Psoas muscle (tissue), 7 donors: ENCODE measurements at regions not wholly inside any gene's neighbourhood (a gene's known extent, or its start where the extent isn't known, plus 50 kb on each side); places are given as distances from the start of the nearest gene placed in this dataset.
A peak's percentile ranks its signal among the peaks of the same experiment; 100 is the strongest.

Experiments used
- ATAC-seq, 4 donors: fragments of 200-7000 bp; cut with Tn5 transposase; one replicate each; pipeline ENCODE4 v1.9.1; 2020; ENCODE audit warnings: moderate library complexity in 3 of 4, mild to moderate bottlenecking in 2 of 4
- DNase-seq, 2 donors: peaks; one replicate each; pipeline ENCODE4 v3.0.0-alpha.2; 2020
- H3K27ac ChIP-seq: fragments of 200-600 bp; one replicate; pipeline ENCODE4 v1.8.0; 2022
- H3K27me3 ChIP-seq, 3 donors: fragments of 200-600 bp in 1 of 3; one replicate each; pipeline versions ENCODE4 v1.6.1 to v1.8.0; 2013 to 2022; ENCODE audit warnings: low read length in 2 of 3, mild to moderate bottlenecking in 2 of 3, moderate library complexity in 1 of 3; ENCODE audit not compliant: insufficient read depth in 3 of 3
- H3K36me3 ChIP-seq, 2 donors: fragments of 200-600 bp in 1 of 2; one replicate each; pipeline versions ENCODE4 v1.6.1 to v1.8.0; 2013 to 2022; ENCODE audit warnings: low read depth in 1 of 2, mild to moderate bottlenecking in 1 of 2, moderate library complexity in 1 of 2; ENCODE audit not compliant: insufficient read depth in 1 of 2
- H3K4me1 ChIP-seq: fragments of 200-600 bp; one replicate; pipeline ENCODE4 v1.8.0; 2022
- H3K4me3 ChIP-seq: fragments of 200-600 bp; one replicate; pipeline ENCODE4 v1.8.0; 2022; ENCODE audit warnings: mild to moderate bottlenecking
- H3K9me3 ChIP-seq: fragments of 200-600 bp; one replicate; pipeline ENCODE4 v1.8.0; 2022
- CTCF ChIP-seq: fragments of 200-600 bp; IDR thresholded peaks from one replicate; pipeline ENCODE4 v1.8.0; 2022; ENCODE audit warnings: antibody characterized with exemption
- WGBS, 3 donors: extraction: QIAGEN DNeasy Blood & Tissue Kit; methylation state at CpG; one replicate each; pipeline versions ENCODE4 v1.1.6 to v1.1.7; 2013; 5-methylcytosine and 5-hydroxymethylcytosine counted together
- intact Hi-C, 2 donors: fragments of 100-400 bp; cut with DNase I; formaldehyde crosslinking; loops; one replicate each; pipeline versions ENCODE4 v1.11.0 to v1.14.2; 2022
- donor health status: healthy with polysubstance abuse.
- donor health status: DM: no; HTN: no; CAD: no; lungs with moderate emphysema.
- donor health status: Bipolar disorder and iron deficiency.
- donor health status: healthy.
- donor health status: DM: yes; HTN: yes; CAD: no.
- donor health status: DM: no; HTN: no; CAD: no.
- donor health status: DM: yes; HTN: yes; CAD: no.

- intact Hi-C loops = no loop called here
- Histone ChIP-seq H3K4me3 (no peak overlapping the region), H3K27me3 (peaks cover 0 to 9% (median 0%) of the 10 kb centered on the region in 3 donors), H3K9me3 (no peaks in the 10 kb centered on the region), H3K27ac (no peak overlapping the region), H3K36me3 (no peaks in the 10 kb centered on the region), H3K4me1 (no peaks in the 10 kb centered on the region)
- peak in 1 of 4 donors; percentile 74 for ATAC-seq
- no peak for TF ChIP-seq CTCF
- WGBS, 3 donors = 20 to 37% (median 29%) methylated on average over 12 of the region's 12 CpGs
- DNase-seq = no peak
Measured at GRCh38 chr13:111037927-111038326, 77.2 kb upstream of the ARHGEF7 start.

GRCh38 chr13:111036665-111037064 lies 78.4 kb upstream of the ARHGEF7 start:
- H3K27ac ChIP-seq = no peak overlapping the region
- TF ChIP-seq CTCF = no peak
- intact Hi-C loops = no loop called here
- ATAC-seq (no peak), DNase-seq (no peak)
- no peaks in the 10 kb centered on the region for H3K36me3 ChIP-seq
- H3K9me3 ChIP-seq = no peaks in the 10 kb centered on the region
- 92 to 98% (median 97%) methylated on average over 7 of the region's 7 CpGs for WGBS, 3 donors
- H3K4me1 ChIP-seq = peaks cover 6% of the 10 kb centered on the region
- H3K4me3 ChIP-seq = no peak overlapping the region
- peaks cover 0 to 9% (median 0%) of the 10 kb centered on the region in 3 donors for H3K27me3 ChIP-seq

GRCh38 chr13:111035861-111036260 lies 79.2 kb upstream of the ARHGEF7 start:
- H3K9me3 ChIP-seq = no peaks in the 10 kb centered on the region
- H3K4me1 ChIP-seq = peaks cover 11% of the 10 kb centered on the region
- intact Hi-C loops = no loop called here
- WGBS, 3 donors = 75 to 87% (median 78%) methylated on average over 10 of the region's 10 CpGs
- DNase-seq = no peak
- TF ChIP-seq CTCF = no peak
- ATAC-seq = no peak
- no peaks in the 10 kb centered on the region for H3K36me3 ChIP-seq
- no peak overlapping the region for H3K4me3 ChIP-seq
- no peak overlapping the region for H3K27ac ChIP-seq
- H3K27me3 ChIP-seq = peaks cover 0 to 9% (median 0%) of the 10 kb centered on the region in 3 donors

- TF ChIP-seq CTCF = no peak
- 65 to 84% (median 68%) methylated on average over 2 of the region's 2 CpGs for WGBS, 3 donors
- H3K4me1 ChIP-seq = peaks cover 11% of the 10 kb centered on the region
- DNase-seq (no peak), ATAC-seq (no peak)
- no peak overlapping the region for H3K27ac ChIP-seq
- H3K9me3 ChIP-seq = no peaks in the 10 kb centered on the region
- intact Hi-C loops = no loop called here
- H3K27me3 ChIP-seq = peaks cover 0 to 12% (median 0%) of the 10 kb centered on the region in 3 donors
- no peak overlapping the region for H3K4me3 ChIP-seq
- H3K36me3 ChIP-seq = no peaks in the 10 kb centered on the region
Measured at GRCh38 chr13:111034811-111035210, 80.3 kb upstream of the ARHGEF7 start.
